Activated CD4-positive, alpha-beta T cell treated with anti-CD3 and anti-CD28 coated beads for 36 hours (primary cell): ENCODE measurements at regions not wholly inside any gene's neighbourhood (a gene's known extent, or its start where the extent isn't known, plus 50 kb on each side); places are given as distances from the start of the nearest gene placed in this dataset.
"Not testable (repeated sequence)": the region's sequence is repeated elsewhere in the genome, so short reads cannot be mapped to it uniquely, and the experiment has no call there.

Source experiments
- ATAC-seq: fragments of 200-7000 bp; cut with Tn5 transposase; one replicate; pipeline ENCODE4 v1.10.0; 2021; ENCODE audit warnings: mild to moderate bottlenecking, moderate library complexity
- CTCF ChIA-PET: fragments of 350-600 bp; sonication (Branson Sonifier 250); formaldehyde crosslinking; loops from one replicate; lab custom pipeline; 2021; ENCODE audit warnings: antibody characterized with exemption; lab: Charles Lee
- POLR2A ChIA-PET: fragments of 350-600 bp; sonication (Branson Sonifier 250); formaldehyde crosslinking; loops from one replicate; lab custom pipeline; 2021; ENCODE audit warnings: antibody characterized with exemption, inconsistent platforms; lab: Charles Lee
- DNase-seq: peaks from one replicate; pipeline ENCODE4 v3.0.0-alpha.2; 2020
- H3K27ac Mint-ChIP-seq: one replicate; pipeline ENCODE4 v1.8.0; 2021; ENCODE audit warnings: mixed read lengths
- H3K27me3 Mint-ChIP-seq: one replicate; pipeline ENCODE4 v1.8.0; 2021; ENCODE audit warnings: mixed read lengths
- H3K36me3 Mint-ChIP-seq: one replicate; pipeline ENCODE4 v1.8.0; 2021; ENCODE audit warnings: low read depth, mixed read lengths
- H3K4me1 Mint-ChIP-seq: one replicate; pipeline ENCODE4 v1.8.0; 2021; ENCODE audit warnings: mixed read lengths
- H3K4me3 Mint-ChIP-seq: one replicate; pipeline ENCODE4 v1.8.0; 2021; ENCODE audit warnings: mild to moderate bottlenecking, moderate library complexity, mixed read lengths
- H3K9me3 Mint-ChIP-seq: one replicate; pipeline ENCODE4 v1.8.0; 2021; ENCODE audit warnings: low read depth, mixed read lengths
- intact Hi-C, 2 experiments: fragments of 100-400 bp; cut with DNase I in 1 of 2; cut with micrococcal nuclease in 1 of 2; formaldehyde crosslinking; loops; one replicate each; pipeline versions ENCODE4 v1.14.2 to v1.15.1; 2022 to 2024; cut with DNase I, micrococcal nuclease

DNA sequence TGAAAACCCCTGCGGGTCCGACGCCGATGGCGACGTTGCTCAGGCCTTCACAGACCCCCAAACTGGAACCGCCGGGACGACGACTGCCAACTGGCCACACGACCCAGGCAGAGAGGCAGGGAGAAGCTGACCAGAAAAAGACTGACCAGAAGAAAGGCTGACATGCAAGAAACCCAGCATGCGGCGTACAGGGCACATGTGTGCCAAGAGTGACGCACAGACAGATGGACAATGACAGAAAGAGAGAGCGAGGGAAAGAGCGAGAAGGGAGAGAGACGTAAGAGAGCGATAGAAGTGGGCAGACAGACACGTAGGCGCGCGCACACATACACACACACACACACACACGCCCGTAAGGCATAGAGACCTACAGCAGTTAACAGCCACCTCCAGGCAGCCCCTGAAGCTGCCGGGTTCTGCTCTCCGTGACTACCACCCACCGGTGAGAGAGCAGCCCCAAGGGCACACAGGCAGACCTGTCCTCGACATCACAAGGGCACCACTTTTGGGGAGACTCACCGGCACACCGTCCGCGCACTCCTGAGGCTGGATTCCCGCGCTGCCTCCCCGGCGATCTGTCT lies 67.2 kb upstream of the ZNF527 start:
- H3K9me3 Mint-ChIP-seq = peaks cover 6% of the 10 kb centered on the region
- ChIA-PET POLR2A (no interaction called here), CTCF (no interaction called here)
- intact Hi-C loops = no loop called here
- DNase-seq (no peak), ATAC-seq (no peak)
- H3K4me1 Mint-ChIP-seq = no peaks in the 10 kb centered on the region
- H3K36me3 Mint-ChIP-seq = peaks cover 4% of the 10 kb centered on the region
- no peak overlapping the region for H3K4me3 Mint-ChIP-seq
- peaks cover 2% of the 10 kb centered on the region for H3K27me3 Mint-ChIP-seq
- no peak overlapping the region for H3K27ac Mint-ChIP-seq

DNA sequence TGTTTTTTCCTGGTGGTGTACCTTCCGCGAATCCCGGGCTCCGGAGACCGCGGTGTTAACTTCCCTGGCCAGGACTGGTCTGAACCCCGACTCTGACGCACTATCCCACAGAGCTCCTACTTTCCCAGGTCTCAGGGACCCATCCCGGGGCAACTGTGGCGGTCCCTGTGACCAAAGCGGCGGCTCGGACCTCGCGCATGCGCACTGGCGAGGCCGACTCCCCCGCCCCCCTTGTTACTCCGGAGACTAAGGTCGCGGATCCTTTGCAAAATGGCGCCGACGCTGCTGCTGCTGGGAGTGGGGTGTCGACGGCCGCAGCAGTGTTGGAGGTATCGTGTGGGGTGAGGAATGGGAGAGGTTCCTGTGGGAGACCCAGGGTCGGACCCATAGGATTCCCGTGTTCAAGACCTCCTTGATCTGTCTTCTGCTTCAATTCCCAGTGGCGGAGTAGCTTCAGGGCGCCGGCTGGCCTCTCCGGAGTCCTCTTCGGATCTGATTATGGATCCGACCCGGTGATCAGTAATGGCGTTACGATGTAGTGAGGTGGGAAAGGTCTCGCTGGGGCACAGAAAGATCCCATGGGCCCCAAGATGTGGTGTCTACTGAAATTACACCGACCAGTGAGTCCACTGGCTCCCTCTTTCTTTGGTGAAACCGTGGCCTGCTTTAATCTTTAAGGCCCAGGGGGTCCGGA lies 66.6 kb upstream of the ZNF527 start:
- intact Hi-C loops = no loop called here
- Mint-ChIP-seq H3K9me3 (peaks cover 6% of the 10 kb centered on the region), H3K27ac (no peak overlapping the region), H3K4me1 (no peaks in the 10 kb centered on the region), H3K27me3 (peaks cover 2% of the 10 kb centered on the region), H3K4me3 (no peak overlapping the region), H3K36me3 (peaks cover 4% of the 10 kb centered on the region)
- ATAC-seq (no peak), DNase-seq (no peak)
- ChIA-PET CTCF (no interaction called here), POLR2A (interaction anchor here (0.6 kb wide), 1 partner anchor 96 kb away, joined by 5 read pairs; no protein-coding TSS in a partner anchor)

DNA sequence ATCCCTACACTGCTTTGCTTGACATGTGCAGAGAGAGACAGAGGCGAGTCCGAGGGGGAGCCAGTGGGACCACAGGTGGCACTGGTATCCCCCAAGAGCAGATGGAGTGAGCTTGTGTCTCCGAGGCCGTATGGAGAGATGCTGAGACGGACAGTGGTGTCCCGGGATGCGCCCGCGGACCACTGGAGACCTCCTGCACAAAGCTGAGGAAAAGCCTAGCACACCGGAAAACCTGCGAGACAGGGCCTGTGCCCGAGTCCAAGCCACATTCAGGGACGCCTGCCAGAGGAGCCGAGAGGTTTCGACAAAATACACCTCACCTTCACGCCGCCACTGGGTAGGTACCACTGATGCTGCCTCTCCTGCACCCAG lies 66.0 kb upstream of the ZNF527 start:
- DNase-seq (no peak), ATAC-seq (no peak)
- H3K4me3 Mint-ChIP-seq = no peak overlapping the region
- no peak overlapping the region for H3K27ac Mint-ChIP-seq
- H3K4me1 Mint-ChIP-seq = peaks cover under 1% of the 10 kb centered on the region
- peaks cover 6% of the 10 kb centered on the region for H3K9me3 Mint-ChIP-seq
- peaks cover 4% of the 10 kb centered on the region for H3K36me3 Mint-ChIP-seq
- peaks cover 2% of the 10 kb centered on the region for H3K27me3 Mint-ChIP-seq
- ChIA-PET POLR2A (interaction anchor here (0.6 kb wide), 1 partner anchor 96 kb away, joined by 5 read pairs; no protein-coding TSS in a partner anchor), CTCF (no interaction called here)
- intact Hi-C loops = no loop called here

DNA sequence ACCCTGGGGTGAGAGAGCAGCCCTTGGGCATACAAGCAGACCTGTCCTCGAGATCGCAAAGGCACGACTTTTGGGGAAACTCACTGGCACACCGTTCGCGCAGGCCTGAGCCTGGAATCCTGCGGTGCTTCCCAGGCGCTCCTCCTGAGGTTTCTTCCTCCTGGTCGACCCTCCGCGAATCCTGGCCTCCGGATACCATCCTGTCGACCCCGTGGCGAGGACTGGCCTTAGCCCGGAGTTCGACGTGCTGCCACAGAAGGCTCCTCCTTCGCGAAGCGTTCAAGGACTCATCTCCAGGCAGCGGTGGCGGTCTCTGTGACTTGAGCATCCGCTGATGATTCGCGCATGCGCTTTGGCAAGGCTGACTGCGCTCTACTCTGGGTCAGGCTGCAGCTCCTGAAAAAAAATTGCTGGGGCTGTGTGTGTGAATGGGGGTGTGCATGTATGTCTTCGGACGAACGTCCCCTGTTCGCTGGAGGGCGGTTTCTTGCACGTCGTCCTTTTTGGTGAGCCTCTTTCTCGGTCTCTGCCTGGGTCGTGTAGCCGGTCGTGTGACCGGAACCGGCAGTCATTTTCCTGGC lies 64.4 kb upstream of the ZNF527 start:
- ATAC-seq = no peak
- Mint-ChIP-seq H3K4me1 (peaks cover 2% of the 10 kb centered on the region), H3K27me3 (peaks cover 2% of the 10 kb centered on the region), H3K4me3 (no peak overlapping the region), H3K27ac (no peak overlapping the region), H3K9me3 (peaks cover 6% of the 10 kb centered on the region), H3K36me3 (peaks cover 4% of the 10 kb centered on the region)
- intact Hi-C loops = no loop called here
- ChIA-PET POLR2A (no interaction called here), CTCF (no interaction called here)
- DNase-seq = no peak

DNA sequence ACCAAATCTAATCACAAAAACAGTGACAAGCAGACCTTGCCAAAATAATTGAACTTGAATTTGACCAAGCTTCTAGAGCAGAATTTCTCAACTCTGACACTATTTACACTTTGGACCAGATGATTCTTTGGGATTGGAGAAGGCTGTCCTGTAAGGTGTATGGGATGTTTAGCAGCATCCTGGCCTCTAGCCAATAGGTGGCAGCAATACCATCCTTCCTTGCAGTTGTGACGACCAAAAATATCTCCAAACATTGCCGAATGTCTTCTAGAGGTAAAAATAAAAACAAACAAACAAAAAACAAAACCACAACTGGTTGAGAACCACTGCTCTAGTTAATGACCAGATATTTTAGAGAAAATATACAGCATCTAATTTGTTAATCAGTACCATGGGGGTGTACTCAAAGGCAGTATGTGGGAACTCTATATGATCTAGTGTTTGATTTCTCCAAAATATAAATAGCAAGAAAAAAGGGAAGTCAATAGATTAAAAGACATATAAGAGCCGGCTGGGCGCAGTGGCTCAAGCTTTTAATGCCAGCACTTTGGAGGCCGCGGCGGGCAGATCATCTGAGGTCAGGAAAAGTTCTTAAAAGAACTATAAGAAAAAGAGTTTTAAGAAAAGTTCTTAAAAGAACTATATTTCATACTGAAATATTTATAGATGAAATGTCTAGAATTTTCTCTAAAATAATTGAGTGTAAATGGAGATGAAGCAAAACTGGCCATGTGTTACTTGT lies 60.9 kb upstream of the ZNF527 start:
- peaks cover 13% of the 10 kb centered on the region for H3K9me3 Mint-ChIP-seq
- intact Hi-C loops = loop anchor here (10.0 kb wide), 6 partner anchors 245 to 1175 kb away; partner anchors contain the start of genes ZNF461 (in 1 of the 2), ZNF540 (in 1 of the 2), ZNF571 (in 1 of the 2) and ZNF573 (in 1 of the 2)
- H3K4me1 Mint-ChIP-seq = peaks cover 17% of the 10 kb centered on the region
- no peaks in the 10 kb centered on the region for H3K27me3 Mint-ChIP-seq
- no peak overlapping the region for H3K27ac Mint-ChIP-seq
- CTCF ChIA-PET = no interaction called here
- DNase-seq (peak; percentile 56), ATAC-seq (no peak)
- no peak overlapping the region for H3K4me3 Mint-ChIP-seq
- POLR2A ChIA-PET = no interaction called here
- peaks cover 8% of the 10 kb centered on the region for H3K36me3 Mint-ChIP-seq

DNA sequence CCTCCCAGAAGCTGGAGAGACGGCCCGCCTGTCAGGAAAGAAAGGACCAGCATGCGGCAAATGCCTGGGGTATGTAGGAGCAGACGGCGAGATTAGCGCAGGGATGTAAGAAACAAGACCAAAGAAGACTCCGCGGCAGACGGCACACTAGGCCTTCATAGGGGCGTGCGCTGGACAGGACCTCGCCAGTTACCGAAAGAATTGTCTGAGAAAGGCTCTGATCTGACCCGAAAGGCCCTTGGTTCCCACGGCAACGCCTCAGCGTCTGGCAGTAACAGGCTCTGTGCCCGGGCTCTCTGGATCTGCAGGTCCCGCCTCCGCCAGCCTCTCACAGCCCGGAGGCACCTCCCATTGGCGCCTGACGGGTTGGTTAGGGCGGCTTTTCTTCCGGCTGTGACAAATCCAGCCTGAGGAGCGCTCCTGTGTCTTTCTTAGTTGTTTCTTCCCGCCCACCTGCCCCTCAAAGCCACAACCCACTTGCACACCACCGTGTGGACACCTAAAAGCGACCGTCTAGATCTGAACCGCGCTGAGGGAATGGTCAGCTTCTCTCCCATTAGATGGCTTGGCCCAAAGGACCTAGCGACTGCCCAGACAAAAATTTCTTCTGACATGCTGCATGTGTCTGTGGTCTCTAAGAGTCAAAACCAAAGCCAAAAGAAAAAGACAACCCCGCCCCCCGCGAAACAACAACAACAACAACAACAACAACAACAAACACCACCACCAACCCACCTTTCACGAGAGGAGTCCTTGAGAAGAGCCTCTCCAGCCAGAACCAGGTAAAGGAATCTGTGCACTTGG lies 58.2 kb upstream of the ZNF527 start:
- DNase-seq (peak; percentile 76), ATAC-seq (peak; percentile 71)
- Mint-ChIP-seq H3K4me1 (peaks cover 17% of the 10 kb centered on the region), H3K27ac (peak overlapping the region; percentile 80), H3K9me3 (peaks cover 12% of the 10 kb centered on the region), H3K4me3 (peak overlapping the region; percentile 64)
- H3K27me3 Mint-ChIP-seq, CTCF ChIA-PET, POLR2A ChIA-PET, H3K36me3 Mint-ChIP-seq: not testable (repeated sequence)
- intact Hi-C loops = loop anchor here (10.0 kb wide), 6 partner anchors 242 to 1178 kb away; partner anchors contain the start of genes ZNF461 (in 1 of the 2), ZNF540 (in 1 of the 2), ZNF571 (in 1 of the 2) and ZNF573 (in 1 of the 2)

DNA sequence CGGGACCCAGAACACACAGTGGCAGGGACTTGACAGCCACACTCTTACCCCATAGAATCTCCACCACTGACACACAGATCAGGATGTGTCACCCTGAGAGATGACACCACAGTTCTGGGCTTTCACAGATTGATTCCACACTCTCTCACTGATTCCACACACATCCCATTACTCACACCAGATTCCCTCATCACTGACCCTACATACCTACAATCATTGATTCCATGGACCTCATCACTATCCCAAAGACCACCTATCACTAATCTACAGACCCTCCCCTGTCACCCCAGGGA lies 57.6 kb upstream of the ZNF527 start:
- ChIA-PET CTCF (no interaction called here), POLR2A (no interaction called here)
- no peaks in the 10 kb centered on the region for H3K27me3 Mint-ChIP-seq
- peaks cover 12% of the 10 kb centered on the region for H3K9me3 Mint-ChIP-seq
- DNase-seq (no peak), ATAC-seq (no peak)
- H3K36me3 Mint-ChIP-seq = peaks cover 8% of the 10 kb centered on the region
- peaks cover 17% of the 10 kb centered on the region for H3K4me1 Mint-ChIP-seq
- intact Hi-C loops = loop anchor here (10.0 kb wide), 6 partner anchors 242 to 1178 kb away; partner anchors contain the start of genes ZNF461 (in 1 of the 2), ZNF540 (in 1 of the 2), ZNF571 (in 1 of the 2) and ZNF573 (in 1 of the 2)
- H3K27ac Mint-ChIP-seq = peak overlapping the region; percentile 80
- H3K4me3 Mint-ChIP-seq = peak overlapping the region; percentile 64

DNA sequence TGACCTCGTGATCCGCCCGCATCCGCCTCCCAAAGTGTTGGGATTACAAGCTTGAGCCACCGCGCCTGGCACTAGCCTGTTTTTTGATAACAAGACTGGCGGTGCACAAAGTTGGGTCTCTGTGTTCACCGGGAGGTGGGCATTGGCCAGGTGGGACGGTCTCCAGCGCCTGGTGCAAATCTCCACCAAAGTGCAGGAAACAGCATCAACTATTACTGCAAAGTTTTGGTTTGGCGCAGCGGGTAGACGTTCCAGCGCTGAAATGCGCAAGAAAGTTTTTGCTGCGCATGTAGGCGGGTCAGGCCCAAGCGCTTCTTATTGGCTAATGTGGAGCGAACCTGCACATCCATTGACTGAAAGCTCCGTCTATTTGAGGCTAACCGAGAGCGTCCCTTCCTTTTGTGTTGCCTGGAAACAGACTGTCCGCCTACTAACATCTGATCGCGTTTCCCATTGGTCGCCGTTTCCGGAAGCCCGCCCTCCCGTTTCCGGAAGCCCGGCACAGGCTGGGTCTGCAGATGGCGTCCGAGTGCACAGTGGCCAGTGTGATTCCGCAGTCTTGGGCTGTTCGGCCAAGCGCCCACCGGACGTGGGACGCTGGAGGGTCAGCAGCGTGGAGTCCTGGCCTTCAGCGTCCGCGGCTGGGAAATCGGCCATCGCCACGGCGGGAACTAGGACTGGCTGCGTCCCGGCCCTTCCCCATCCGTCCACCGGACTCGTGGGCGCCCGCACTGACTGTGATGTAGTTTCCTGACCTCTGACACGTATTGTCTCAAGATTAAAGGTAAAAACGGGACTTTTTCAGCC lies 53.3 kb upstream of the ZNF527 start:
- no peaks in the 10 kb centered on the region for H3K27me3 Mint-ChIP-seq
- peaks cover 37% of the 10 kb centered on the region for H3K4me1 Mint-ChIP-seq
- peaks cover 12% of the 10 kb centered on the region for H3K9me3 Mint-ChIP-seq
- DNase-seq = peak; percentile 95
- POLR2A ChIA-PET = interaction anchor here (0.6 to 1.0 kb wide), 3 partner anchors 17 to 189 kb away, joined by 3 to 5 read pairs (median 4); partner anchors contain the start of genes ZNF527 and ZNF793
- H3K36me3 Mint-ChIP-seq = peaks cover 33% of the 10 kb centered on the region
- H3K4me3 Mint-ChIP-seq = peak overlapping the region; percentile 96
- peak overlapping the region; percentile 95 for H3K27ac Mint-ChIP-seq
- intact Hi-C loops = loop anchor here (1.0 to 10.0 kb wide), 12 partner anchors 17 to 1183 kb away; partner anchors contain the start of genes ZNF527 (in 2 of the 2), ZNF540 (in 2 of the 2), ZNF570 (in 2 of the 2) and ZNF571 (in 2 of the 2)
- peak; percentile 96 for ATAC-seq
- CTCF ChIA-PET = no interaction called here

DNA sequence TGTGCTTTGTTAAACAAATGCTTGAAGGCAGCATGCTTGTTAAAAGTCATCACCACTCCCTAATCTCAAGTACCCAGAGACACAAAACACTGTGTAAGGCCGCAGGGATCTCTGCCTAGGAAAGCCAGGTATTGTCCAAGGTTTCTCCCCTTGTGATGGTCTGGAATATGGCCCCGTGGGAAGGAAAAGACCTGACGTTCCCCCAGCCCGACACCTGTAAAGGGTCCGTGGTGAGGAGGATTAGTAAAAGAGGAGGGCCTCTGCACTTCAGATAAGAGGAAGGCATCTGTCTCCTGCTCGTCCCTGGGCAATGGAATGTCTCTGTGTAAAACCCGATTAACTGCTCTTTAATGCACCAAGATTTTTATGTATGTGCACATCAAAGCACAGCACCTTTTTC lies 49.9 kb upstream of the ZNF527 start:
- H3K27ac Mint-ChIP-seq, CTCF ChIA-PET, DNase-seq, H3K9me3 Mint-ChIP-seq, intact Hi-C loops, H3K4me3 Mint-ChIP-seq, POLR2A ChIA-PET, ATAC-seq, H3K27me3 Mint-ChIP-seq: not testable (repeated sequence)
- Mint-ChIP-seq H3K36me3 (peaks cover 46% of the 10 kb centered on the region), H3K4me1 (peaks cover 27% of the 10 kb centered on the region)
